HG03565 (cell line): ENCODE measurements at regions not wholly inside any gene's neighbourhood (a gene's known extent, or its start where the extent isn't known, plus 50 kb on each side); places are given as distances from the start of the nearest gene placed in this dataset.

Source experiments
- ATAC-seq: cut with Tn5 transposase; IDR thresholded peaks from one replicate; pipeline ENCODE4 v1.9.1; 2021; ENCODE audit warnings: mild to moderate bottlenecking, moderate library complexity; ENCODE audit not compliant: unreplicated experiment

DNA sequence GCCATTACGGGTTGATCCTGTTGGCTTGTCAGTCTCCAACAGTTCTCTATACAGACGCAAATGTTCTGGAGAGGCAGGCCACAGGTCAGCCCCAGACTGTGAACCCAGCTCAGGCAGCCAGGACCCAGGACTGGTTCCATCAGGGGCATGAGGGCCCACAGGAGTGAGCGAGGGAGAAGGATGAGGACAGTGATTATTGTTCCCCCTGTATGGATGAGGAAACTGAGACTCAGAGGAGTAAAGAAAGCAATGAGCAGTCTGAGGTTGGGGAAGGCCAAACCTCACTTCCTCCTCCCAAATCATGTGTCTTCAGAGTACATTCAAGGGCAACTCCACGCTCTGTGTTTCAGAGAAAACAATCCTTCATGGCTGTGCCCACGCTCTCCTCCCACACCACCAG lies 121.9 kb downstream of the RPLP1 start:
- ATAC-seq = no peak

DNA sequence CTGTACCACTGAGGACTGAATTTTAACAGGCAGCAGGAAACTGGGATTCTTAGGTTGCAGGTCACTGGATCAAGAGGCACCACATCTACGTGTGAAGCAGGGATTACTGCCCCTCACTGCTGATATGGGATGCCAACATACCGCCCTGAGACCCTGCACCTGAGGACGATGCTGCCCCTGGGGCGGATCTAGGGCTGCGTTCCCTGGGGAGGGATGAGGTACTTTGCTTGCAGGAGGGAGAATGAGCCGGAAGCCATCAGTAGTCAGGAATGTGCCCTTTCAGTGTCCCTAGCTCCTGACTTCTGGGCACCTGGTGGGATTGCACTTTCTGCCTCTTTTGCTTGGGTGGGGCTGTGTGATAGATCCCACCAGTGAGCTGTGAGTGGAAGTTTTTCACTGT lies 122.8 kb downstream of the RPLP1 start:
- ATAC-seq = no peak

DNA sequence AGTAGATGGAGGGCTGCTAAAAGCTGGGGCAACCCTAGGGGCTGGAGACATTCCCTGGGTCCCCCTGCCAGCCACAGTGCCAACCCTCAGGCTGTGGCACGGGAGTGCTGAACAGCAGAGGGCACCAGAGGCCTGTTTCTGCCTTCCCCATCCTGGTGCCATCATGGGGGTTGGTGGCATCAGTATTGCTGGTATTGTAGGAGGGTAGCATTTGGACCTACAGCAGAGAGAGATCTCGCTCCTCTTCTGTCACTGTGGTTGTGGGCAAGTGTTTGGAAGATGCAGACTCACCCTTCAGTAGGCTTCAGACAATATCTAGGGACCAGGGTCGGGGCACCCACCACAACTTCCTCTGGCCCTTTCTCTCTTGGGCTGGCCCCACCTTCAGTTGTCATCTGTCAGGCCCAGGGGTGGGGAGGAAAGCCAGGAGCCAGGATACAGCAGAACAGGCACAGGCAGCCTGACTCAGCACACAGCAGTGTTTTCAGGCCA lies 123.5 kb downstream of the RPLP1 start:
- no peak for ATAC-seq

DNA sequence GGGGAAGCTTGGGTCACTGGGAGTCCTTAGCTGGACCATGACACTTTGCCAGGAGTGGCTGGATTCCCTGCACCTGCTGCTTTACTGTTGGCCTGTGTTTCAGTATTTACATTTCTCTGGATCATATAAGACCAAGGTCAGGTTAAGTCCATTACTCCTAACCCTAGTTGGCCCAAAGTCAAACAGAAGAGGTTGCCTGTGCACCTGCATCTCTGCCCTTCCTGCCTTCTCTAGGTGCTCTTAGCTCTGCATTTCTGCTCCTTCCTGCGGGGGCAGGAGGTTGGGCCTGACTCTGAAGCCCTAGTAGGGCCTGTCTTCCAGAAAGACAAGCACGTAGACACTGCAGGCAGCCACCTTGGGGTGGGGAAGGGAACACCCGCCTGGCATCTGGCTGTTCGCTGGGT lies 124.3 kb downstream of the RPLP1 start:
- no peak for ATAC-seq

DNA sequence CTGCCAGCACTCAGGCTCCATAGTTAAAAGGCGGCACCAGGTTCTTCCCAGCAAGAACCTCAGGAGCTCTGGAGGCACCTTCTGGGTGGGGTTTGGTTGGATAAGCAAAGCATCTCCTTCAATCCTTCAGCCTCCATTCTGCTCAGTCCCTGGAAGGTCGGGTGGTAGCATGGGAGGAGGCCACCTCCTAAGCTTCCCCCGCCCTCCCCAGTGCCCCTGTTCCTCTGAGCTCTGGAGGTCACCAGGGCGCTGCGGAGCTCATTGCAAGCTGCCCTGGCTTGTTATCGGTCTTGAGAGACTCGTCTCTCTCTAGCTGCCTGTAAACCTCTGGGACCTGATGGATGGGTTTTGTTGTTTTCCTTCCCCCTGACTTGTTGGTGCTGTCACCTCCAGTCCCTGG lies 124.8 kb downstream of the RPLP1 start:
- ATAC-seq = no peak

DNA sequence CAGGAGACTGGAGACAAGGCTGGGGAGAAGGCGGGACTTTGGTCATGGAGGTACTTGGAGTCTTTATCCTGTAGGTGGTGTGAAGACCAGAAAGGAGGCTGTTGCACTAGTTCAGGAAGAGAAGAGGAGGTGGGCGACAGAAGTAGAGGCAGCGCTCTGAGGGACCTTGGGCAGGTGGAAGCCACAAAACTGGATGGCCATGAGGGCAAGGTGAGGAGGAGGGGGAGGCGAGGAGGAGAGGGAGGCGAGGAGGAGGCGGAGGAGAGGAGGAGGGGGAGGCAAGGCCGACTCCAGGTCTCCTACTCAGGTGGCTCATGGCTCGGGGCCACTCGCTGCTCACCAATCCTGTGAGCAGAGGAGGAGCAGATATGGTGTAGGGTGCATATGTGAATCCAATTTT lies 125.6 kb downstream of the RPLP1 start:
- no peak for ATAC-seq

DNA sequence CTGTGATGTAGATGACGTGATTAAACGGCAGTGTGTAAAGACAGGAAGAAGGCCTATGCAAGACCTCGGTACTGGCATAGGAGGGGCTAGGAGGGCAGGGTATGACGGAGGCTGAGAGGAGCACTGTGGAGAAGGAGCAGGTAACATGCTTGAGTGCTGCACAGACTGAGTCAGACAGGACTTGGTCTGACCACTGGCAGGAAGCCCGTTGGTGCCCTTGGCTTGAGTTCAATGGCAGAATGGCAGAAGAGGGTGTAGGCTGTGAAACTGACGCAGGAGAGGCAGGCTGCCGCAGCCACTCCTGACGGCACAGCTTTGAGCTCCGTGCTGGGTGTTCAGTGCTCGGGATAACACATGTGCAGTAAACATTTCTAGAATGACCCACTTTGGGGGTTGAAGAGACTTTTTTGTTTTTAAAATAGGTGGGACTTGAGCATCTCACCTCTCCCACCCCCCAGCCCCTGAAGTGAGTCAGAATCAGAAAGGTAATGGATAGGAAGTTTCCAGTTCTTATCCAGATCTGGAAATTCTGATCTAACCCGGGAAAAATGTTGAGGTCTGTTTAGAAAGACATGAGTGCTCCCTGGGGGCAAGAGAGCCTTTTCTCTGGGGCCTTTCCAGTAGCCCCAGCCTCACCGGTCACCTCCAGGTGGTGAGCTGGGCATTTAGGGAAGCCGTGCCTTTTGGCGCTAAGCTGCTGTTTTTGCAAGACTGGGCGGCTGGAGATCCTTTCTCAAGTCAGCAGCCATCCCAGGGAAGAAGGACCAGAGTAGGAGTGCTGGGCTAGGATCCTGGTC lies 126.4 kb downstream of the RPLP1 start:
- ATAC-seq = no peak

DNA sequence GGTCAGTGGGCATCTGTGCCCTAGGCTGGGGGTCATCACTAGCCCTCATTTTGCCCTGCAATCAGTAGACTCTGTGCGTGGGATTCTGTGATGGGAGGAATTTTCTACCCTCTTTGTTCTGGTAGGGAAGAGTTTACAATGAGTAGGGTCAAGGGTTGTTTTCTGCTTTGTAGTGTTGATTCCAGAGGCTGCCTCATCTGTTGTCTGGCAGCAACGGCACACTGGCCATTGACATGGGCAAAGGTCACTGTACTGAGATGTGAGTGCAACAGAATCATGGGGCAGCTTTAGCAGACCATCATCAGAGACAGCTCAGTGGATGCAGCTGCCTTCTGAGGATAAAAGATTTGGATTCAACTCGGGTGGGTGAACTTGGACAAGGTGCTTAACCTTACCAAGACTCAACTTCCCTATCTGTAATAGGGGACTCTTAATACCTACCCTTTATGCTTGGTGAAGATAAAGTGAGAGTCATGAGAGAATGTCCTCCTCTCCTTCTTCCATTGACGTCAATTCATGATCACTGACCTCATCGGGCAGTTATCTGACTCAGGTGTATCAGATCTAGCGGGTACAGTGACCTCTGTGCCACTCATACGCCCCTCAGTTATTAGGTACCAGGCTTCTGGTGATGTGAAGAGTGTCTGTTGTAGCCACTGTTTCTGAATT lies 127.5 kb downstream of the RPLP1 start:
- ATAC-seq = no peak

DNA sequence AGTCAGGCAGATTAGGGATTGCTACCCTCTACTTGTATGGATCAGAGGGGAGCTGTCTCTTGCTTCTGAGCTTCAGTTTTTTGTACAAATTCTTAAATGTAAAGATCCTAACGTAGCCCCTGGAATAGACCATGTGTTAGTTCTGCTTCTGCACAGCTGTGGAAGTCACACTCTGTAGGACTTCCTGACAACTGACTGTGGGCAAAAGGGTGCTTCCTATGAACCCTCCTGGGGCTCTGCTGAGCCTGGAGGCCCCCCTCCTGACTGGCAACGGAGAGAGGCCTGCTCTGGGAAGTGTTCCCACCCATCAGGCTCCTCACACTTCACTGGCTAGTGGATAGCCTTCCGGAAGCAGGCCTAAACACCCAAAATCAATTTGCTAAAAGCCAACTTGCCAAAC lies 131.0 kb downstream of the RPLP1 start:
- no peak for ATAC-seq

DNA sequence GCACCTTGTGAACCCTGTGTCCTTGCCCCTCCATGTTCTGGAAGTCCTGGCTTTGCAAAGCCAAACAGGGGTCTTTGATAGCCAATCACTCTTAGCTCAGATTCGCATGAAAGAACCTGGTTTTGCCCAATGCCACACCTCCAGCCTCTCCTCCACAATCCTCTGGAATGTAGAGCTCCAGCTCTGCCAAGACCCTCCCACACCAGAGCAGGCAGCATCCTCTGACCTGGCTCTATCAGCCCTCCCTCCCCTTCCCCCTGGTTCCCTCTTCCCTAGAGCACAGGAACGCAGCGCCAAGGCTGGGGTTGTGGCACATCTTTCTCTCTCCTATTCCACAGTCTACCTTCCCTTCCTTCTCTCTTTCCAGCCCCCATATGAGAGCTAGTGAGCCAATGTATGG lies 133.3 kb downstream of the RPLP1 start:
- ATAC-seq = no peak

DNA sequence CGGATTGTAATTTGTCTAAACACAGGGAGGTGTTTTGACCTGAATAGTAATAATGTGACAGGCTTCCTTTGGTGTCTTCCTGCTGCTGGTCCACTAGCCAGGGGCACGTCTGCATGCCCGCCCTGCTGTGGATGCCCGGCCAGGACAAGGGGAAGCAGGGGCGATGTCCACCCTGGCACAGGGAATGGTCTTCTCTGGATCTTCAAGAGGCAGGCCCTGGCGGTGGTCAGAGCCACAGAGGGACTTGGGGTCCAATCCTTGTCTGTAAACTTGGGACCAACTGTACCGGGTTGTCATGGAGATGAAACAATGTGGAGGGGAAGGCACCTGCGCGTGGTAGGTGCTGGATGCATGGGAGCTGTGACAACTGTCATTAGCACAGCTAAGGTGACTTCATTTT lies 134.1 kb downstream of the RPLP1 start:
- ATAC-seq = no peak

DNA sequence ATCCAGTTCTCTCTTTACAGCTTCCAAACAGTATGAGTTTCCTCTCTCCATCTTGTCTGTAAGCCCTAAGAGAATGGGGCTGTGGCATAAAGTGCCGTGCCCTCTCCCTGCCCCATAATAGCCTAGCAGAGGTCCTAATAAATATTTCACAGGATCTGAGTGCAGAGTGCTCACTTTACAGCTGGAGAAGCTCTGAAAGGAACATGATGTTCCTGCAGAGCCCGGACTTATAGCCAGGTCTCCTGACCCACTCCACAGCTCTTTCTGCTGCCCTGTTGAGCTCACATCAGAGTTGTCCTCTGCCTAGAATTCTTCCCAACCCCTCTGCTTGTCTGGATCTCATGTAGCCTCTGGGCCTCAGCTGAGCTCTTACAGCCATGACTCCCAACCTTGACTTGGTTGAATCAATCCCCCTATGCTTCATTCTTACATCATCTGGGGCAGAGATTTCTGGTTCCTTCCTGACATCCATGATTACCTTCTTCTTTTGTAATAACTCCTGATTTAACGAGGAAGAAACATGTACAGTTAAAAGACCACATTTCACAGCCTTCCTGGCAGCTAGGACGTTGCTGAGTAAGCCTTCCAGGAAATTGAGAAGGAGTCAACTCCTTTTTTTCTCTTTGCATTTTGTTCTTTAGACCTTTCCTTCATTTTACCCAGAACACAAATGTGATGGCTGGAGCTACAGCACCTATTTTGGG lies 135.3 kb downstream of the RPLP1 start:
- ATAC-seq = no peak

DNA sequence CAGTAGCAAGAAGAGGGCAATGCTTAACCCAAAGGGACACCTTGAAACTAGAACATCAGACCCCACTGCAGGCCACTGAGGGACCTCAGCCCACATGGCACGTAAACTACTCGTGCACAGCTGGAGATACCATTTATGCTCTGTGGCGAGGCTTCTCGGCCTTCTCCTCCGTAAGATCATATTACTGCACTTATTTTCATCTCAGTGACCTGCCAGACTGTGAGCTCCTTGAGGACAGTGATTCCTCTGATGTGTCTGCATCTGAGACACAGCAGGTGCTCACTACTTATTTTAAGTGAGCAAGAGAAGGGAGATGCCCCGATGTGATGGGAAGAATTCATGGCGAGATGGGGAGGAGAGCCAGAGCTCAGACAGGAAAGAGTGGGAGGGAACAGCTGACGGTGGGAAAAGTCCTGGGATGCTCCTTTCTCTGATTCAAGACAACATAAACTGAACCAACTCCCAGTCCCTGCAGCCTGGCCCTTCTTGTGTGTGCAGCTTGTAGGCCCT lies 137.6 kb downstream of the RPLP1 start:
- ATAC-seq = no peak

DNA sequence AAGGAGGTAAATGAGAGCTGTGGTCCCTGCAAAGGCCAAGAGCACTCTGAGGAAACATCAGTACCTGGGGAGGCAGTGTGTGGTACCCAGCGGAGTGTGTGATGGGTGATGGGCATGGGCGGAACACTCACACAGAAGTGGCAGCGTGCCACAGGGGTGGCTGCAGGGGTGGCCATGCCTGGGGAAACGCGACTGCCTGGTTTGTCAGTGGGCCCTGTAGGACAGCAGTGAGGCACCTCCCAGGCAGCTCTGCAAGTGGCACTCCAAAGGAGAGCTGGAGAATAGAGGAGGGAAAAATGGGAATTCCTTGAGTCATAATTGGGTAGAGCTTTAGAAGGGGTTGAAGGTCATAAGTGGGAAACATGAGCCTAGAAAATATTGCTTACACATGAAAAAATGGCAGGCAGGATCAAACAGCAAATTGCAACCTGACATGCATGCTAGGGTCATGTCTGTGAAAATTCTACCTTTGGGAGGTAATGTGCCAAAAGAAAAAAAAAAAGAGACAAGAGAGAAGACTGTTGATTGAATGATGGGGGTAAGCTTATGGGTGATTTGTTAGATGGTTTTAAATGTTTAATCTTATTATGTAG lies 138.4 kb downstream of the RPLP1 start:
- no peak for ATAC-seq

DNA sequence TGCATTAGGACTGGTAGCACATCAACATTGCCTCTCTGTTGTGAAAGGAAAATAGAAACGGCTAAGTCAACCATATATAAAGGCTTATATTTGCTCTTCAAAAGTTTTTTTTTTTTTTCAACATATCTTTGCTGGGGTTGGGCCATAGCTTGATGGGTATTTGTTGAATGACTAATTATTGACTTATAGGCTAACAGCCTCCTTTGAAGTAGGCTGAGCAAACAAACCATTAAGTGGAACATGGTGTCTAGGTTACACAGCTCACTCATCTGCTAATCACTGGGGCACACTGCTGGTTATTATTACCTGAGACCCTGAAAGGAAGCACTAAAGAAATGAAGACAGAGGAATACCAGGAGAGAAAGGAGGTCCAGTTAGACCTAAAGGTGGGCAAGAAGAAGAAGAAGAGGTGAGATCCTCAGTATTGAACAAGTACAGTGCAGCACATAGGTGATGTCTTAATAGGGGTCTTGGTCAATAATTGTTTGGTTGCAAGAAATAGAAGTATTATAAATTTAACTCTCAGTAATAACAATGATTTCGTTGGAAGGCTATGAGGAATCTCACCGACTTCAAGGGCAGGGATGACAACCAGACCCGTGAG lies 139.4 kb downstream of the RPLP1 start:
- ATAC-seq = no peak

DNA sequence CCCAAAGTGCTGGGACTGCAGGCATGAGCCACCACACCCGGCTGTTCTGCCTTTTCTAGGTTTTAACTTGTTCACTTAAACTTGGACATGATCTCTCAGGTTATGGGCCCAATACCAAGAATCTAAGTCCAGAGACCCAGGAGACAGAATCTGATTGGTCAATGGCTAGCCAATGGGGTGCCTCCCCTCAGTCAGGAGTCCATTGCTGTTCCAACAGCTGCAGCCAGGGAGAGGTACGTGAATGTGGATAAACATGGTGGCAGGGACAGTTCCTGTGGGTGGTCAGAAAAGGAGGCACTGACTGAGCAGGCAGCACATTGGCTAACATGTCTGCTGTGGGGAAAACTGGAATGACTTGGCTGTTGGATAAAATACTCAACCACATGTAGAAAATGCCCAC lies 140.3 kb downstream of the RPLP1 start:
- ATAC-seq = no peak

DNA sequence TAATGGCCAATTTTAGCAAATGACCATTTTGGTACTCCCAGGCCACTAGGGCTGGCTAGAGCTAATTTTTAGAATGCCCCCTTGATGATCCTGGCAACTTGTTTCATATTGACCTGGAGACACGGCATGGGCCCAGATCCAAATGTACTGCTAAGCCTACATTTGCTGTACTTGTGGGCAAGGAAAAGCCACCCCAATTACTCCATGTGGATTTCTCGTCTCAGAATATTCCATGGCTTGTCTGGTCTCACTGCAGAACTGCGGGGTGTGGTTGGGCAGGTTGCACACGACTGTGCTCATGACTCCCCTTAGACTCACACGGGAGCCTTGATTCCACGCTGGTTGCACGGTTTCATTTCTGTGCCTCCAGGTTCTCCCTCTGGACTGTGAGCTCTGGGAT lies 140.9 kb downstream of the RPLP1 start:
- ATAC-seq = no peak

DNA sequence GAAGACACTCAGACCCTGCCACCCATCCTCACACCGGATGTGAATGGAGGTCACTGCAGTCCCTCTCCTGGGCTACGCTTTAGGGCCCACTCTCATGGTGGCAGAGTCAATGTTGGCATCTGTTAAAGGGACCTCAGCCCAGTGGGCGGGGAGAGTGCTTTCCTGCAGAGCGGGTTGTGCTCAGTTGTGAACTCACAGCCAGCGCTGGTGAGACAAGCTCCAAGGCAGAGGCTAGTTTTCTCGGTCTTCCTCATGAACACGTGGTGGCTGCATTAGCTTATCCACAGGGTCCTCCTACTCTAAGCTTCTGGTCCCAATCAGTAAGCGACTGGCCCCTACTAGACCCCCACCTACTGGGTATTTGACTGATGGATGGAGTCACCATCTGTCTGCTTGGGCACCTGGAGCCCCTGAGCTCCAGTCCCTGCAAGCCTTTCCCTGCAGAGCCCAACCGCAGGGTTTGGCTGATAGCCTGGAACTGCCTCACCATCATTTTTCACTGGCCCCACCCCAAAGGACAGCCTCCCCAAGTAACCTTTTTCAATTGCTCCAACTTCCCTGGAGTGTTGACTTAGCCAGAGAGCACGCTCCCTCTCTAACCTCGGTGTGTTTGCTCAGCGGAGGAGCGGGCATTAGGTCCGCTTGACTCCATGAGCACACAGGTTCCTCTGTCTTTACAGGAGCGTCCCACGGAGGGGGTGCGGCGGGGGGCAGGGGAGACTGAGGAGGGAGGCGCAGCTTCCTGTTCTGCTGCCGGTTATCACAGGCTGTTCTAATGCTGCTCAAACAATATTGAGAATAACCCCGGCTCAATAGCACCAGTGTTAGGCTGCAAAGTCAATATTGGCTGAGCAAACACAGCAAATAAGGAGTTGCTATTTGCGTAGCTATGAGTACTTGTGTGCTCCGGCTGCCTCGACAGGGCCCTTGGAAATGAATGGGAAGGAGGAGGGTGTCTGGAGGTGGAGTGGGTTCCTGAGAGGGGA lies 141.7 kb downstream of the RPLP1 start:
- no peak for ATAC-seq

DNA sequence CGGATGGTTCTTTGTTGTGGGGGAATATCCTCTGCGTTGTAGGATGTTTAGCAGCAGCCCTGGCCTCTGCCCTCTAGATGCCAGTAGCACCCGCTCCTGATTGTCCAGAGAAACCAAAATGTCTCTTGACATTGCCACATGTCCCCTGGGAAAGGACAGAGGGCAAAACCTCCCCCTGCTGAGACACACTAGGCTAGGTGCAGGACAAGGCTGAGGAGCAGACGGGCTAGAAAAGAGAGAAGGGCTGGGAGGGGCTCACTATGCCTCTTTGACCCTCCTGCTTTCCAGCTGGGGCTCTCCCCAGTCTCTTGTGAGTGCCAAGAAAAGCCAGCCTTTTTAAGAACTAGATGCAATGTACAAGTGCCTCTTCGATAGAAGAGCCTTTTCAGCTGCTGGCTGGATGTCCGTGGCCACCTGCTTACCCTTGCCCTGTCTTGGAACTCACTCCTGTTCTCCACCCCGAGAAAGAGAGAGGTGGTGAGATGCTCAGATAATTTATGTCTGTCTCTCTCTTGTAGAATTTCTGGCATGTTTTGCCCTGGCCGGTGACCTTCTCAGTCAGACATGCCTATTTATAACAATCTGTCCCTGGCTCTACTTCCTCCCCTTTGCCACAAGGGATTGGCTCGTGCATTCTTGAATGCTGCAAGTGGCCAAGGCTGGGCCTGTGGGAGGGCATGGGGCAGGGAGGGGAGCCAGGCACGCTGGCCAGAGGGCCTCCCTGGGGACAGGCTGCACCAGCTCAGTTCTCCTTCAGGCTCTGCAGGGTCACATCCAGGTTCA lies 142.6 kb downstream of the RPLP1 start:
- ATAC-seq = no peak
